Esophagus muscularis mucosa (tissue), 4 donors: ENCODE measurements at regions not wholly inside any gene's neighbourhood (a gene's known extent, or its start where the extent isn't known, plus 50 kb on each side); places are given as distances from the start of the nearest gene placed in this dataset.

ENCODE experiments used
- DNase-seq: peaks from one replicate; pipeline ENCODE4 v3.0.0-alpha.2; 2017; ENCODE audit errors: extremely low spot score
- H3K27ac ChIP-seq, 4 donors: fragments of 200-600 bp; sonication (generic); replicated peaks in 1 of 4; 1 replicate in 3 of 4; 2 replicates in 1 of 4; pipeline ENCODE4 v1.5.1; 2016 to 2019; ENCODE audit warnings: mild to moderate bottlenecking in 1 of 4
- H3K27me3 ChIP-seq, 4 donors: fragments of 200-600 bp; sonication (generic); one replicate each; pipeline versions ENCODE4 v1.5.1 to v1.6.0; 2016 to 2019
- H3K36me3 ChIP-seq, 4 donors: fragments of 200-600 bp; sonication (generic); one replicate each; pipeline ENCODE4 v1.5.1; 2016 to 2019
- H3K4me1 ChIP-seq, 4 donors: fragments of 200-600 bp; sonication (generic); one replicate each; pipeline ENCODE4 v1.5.1; 2016 to 2019
- H3K4me3 ChIP-seq, 4 donors: fragments of 200-600 bp; sonication (generic); 1 replicate in 2 of 4; 2 replicates in 2 of 4; pipeline ENCODE4 v1.5.1; 2016 to 2019; ENCODE audit warnings: mild to moderate bottlenecking in 4 of 4, moderate library complexity in 1 of 4
- H3K9me3 ChIP-seq, 4 donors: fragments of 200-600 bp; sonication (generic); 1 replicate in 3 of 4; 2 replicates in 1 of 4; pipeline ENCODE4 v1.5.1; 2016 to 2019
- EP300 ChIP-seq: sonication (generic); formaldehyde crosslinking; IDR thresholded peaks from one replicate; pipeline ENCODE4 v1.6.1; 2017; ENCODE audit warnings: antibody characterized with exemption
- POLR2A ChIP-seq: fragments of 450-650 bp; IDR thresholded peaks from one replicate; pipeline ENCODE4 v1.6.1; 2017; ENCODE audit warnings: antibody characterized with exemption, moderate library complexity, mild to moderate bottlenecking, low read depth
- POLR2AphosphoS5 ChIP-seq, 2 donors: sonication (generic); formaldehyde crosslinking; IDR thresholded peaks; one replicate each; pipeline ENCODE4 v1.6.1; 2017; ENCODE audit warnings: antibody characterized with exemption in 2 of 2
- WGBS: methylation state at CpG from one replicate; pipeline ENCODE4 v1.1.5; 2018; 5-methylcytosine and 5-hydroxymethylcytosine counted together
- intact Hi-C: fragments of 100-400 bp; cut with DNase I; formaldehyde crosslinking; loops from one replicate; pipeline ENCODE4 v1.15.1; 2023
- TF ChIP-seq, protein P1 (sequence below), 3 experiments: fragments of 200-600 bp in 2 of 3; fragments of 450-650 bp in 1 of 3; sonication (generic) in 2 of 3; IDR thresholded peaks; one replicate each; pipeline ENCODE4 v1.5.1; 2017 to 2019; ENCODE audit warnings: antibody characterized with exemption in 3 of 3, mild to moderate bottlenecking in 2 of 3, moderate library complexity in 1 of 3

GRCh38 chr15:35174948-35175347 is 89.9 kb upstream of the NANOGP8 start:
- Histone ChIP-seq H3K27ac (no peak overlapping the region), H3K4me3 (no peak overlapping the region), H3K27me3 (no peaks in the 10 kb centered on the region), H3K36me3 (no peaks in the 10 kb centered on the region), H3K4me1 (peaks cover 0 to 5% (median 0%) of the 10 kb centered on the region in 4 donors), H3K9me3 (no peaks in the 10 kb centered on the region)
- intact Hi-C loops, result no loop called here
- no peak for DNase-seq
- TF ChIP-seq EP300, result no peak
- 70% methylated on average over 3 of the region's 3 CpGs for WGBS

- H3K27ac ChIP-seq, result no peak overlapping the region
- no peak for DNase-seq
- no peaks in the 10 kb centered on the region for H3K27me3 ChIP-seq
- no peaks in the 10 kb centered on the region for H3K36me3 ChIP-seq
- intact Hi-C loops, result no loop called here
- peaks cover 0 to 16% (median 5%) of the 10 kb centered on the region in 4 donors for H3K4me1 ChIP-seq
- WGBS, result 69% methylated on average over 4 of the region's 4 CpGs
- H3K9me3 ChIP-seq, result no peaks in the 10 kb centered on the region
- TF ChIP-seq EP300, result no peak
- no peak for TF ChIP-seq POLR2AphosphoS5 (IDR thresholded peaks at IDR 0.05)
- TF ChIP-seq POLR2A, result no peak
- TF ChIP-seq, protein P1, sequence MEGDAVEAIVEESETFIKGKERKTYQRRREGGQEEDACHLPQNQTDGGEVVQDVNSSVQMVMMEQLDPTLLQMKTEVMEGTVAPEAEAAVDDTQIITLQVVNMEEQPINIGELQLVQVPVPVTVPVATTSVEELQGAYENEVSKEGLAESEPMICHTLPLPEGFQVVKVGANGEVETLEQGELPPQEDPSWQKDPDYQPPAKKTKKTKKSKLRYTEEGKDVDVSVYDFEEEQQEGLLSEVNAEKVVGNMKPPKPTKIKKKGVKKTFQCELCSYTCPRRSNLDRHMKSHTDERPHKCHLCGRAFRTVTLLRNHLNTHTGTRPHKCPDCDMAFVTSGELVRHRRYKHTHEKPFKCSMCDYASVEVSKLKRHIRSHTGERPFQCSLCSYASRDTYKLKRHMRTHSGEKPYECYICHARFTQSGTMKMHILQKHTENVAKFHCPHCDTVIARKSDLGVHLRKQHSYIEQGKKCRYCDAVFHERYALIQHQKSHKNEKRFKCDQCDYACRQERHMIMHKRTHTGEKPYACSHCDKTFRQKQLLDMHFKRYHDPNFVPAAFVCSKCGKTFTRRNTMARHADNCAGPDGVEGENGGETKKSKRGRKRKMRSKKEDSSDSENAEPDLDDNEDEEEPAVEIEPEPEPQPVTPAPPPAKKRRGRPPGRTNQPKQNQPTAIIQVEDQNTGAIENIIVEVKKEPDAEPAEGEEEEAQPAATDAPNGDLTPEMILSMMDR (IDR thresholded peaks at IDR 0.05), result no peak
- H3K4me3 ChIP-seq, result no peak overlapping the region
These were observed 88.5 kb upstream of the NANOGP8 start for GRCh38 chr15:35173444-35174118.

DNA sequence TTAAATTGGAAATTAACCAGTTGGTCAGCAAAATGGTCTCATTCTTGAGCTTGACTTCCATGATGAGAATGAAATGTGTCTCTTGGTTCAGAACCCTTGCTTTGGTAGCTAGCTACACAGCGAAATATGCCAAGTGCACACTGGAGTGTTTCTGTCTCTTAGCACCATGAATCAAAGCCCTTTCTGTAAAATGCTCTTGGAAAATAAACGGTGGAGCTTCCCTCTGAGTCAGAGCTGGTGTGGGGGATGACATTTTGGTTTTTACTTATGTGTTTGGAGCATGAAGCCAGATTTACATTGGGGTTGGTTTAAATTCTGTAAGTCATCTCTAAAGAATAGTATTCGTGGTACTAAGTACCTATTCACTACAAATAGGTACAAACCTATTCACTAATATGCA is 85.1 kb upstream of the NANOGP8 start:
- Histone ChIP-seq H3K27me3 (no peaks in the 10 kb centered on the region), H3K27ac (no peak overlapping the region), H3K36me3 (no peaks in the 10 kb centered on the region), H3K4me1 (peaks cover 0 to 22% (median 12%) of the 10 kb centered on the region in 4 donors), H3K9me3 (no peaks in the 10 kb centered on the region), H3K4me3 (no peak overlapping the region)
- 63% methylated on average over 3 of the region's 3 CpGs for WGBS
- no peak for DNase-seq
- intact Hi-C loops, result no loop called here
- TF ChIP-seq POLR2AphosphoS5 (IDR thresholded peaks at IDR 0.05) (no peak), EP300 (no peak)
- TF ChIP-seq, protein P1 (IDR thresholded peaks at IDR 0.05), result no peak

- H3K27ac ChIP-seq, result no peak overlapping the region
- intact Hi-C loops, result no loop called here
- no peak overlapping the region for H3K4me3 ChIP-seq
- no peaks in the 10 kb centered on the region for H3K27me3 ChIP-seq
- no peaks in the 10 kb centered on the region for H3K9me3 ChIP-seq
- WGBS, result 11% methylated on average over 4 of the region's 4 CpGs
- DNase-seq, result no peak
- H3K36me3 ChIP-seq, result no peaks in the 10 kb centered on the region
- no peak for TF ChIP-seq EP300
- H3K4me1 ChIP-seq, result peaks cover 0 to 22% (median 12%) of the 10 kb centered on the region in 4 donors
These were observed 83.4 kb upstream of the NANOGP8 start for GRCh38 chr15:35168464-35168863.

DNA sequence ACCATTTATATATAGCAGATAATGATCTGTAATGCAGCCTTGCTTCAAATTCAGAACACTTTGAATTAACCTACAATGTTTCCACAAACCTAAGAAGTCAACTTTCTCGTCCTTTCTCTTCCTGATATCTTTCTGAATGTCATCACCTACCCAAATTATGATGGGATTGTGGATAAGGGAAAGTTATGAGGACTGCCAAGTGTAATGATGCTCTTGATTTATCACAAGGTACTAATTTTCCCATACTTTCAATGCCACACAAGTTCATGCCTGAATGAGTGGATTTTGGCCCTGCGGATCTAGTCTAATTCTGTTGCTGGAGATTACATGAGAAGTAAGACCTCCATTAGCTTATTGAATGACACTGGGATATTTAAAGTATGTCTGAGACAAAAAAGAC is 82.6 kb upstream of the NANOGP8 start:
- no peak for TF ChIP-seq POLR2AphosphoS5 (IDR thresholded peaks at IDR 0.05)
- TF ChIP-seq, protein P1 (IDR thresholded peaks at IDR 0.05), result no peak
- TF ChIP-seq EP300, result no peak
- no peak for TF ChIP-seq POLR2A
- WGBS, result 78% methylated on average over 2 of the region's 2 CpGs
- intact Hi-C loops, result no loop called here
- peaks cover 0 to 22% (median 12%) of the 10 kb centered on the region in 4 donors for H3K4me1 ChIP-seq
- H3K27me3 ChIP-seq, result no peaks in the 10 kb centered on the region
- H3K27ac ChIP-seq, result no peak overlapping the region
- H3K4me3 ChIP-seq, result no peak overlapping the region
- H3K9me3 ChIP-seq, result no peaks in the 10 kb centered on the region
- no peak for DNase-seq
- no peaks in the 10 kb centered on the region for H3K36me3 ChIP-seq

DNA sequence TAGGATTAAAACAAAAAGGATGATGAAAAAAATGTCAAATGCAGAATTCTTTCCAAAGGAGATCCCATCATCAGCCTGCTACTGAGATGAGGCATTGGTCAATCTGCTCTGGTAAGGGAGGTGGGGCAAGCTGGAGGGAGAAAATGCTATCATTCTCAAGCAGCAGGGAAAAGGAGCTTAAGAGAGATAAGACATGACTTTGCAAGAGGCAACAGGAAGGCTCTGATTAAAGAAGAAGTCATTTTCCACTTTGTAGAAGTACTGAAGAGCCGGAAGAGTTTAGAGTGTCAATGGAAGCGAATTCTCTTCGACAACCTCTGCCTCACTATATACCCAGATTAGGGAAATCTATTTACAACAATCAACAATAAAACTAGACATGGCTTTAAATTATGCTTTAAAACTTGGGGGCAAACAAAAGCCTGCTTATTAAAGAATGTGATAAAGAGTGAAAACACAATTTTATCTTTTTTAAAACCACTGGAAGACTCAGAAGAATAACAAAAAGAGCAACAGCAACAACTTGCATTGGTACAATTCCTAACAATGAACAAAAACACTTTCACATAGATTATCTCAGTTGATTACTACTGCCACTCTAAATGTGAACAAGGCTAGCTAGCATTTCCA is 81.8 kb upstream of the NANOGP8 start:
- TF ChIP-seq POLR2A, result no peak
- TF ChIP-seq, protein P1 (IDR thresholded peaks at IDR 0.05), result no peak
- intact Hi-C loops, result no loop called here
- 94% methylated on average over 3 of the region's 3 CpGs for WGBS

More for the DNA sequence above, 81.8 kb upstream of the NANOGP8 start:
- peaks cover 0 to 22% (median 12%) of the 10 kb centered on the region in 4 donors for H3K4me1 ChIP-seq
- H3K27me3 ChIP-seq, result no peaks in the 10 kb centered on the region
- no peak overlapping the region for H3K27ac ChIP-seq
- H3K36me3 ChIP-seq, result no peaks in the 10 kb centered on the region
- no peak for DNase-seq
- H3K4me3 ChIP-seq, result no peak overlapping the region
- H3K9me3 ChIP-seq, result no peaks in the 10 kb centered on the region
